Loucy (cell line): ENCODE measurements at regions not wholly inside any gene's neighbourhood (a gene's known extent, or its start where the extent isn't known, plus 50 kb on each side); places are given as distances from the start of the nearest gene placed in this dataset.

Experiments used
- H2AFZ ChIP-seq: fragments of 200-600 bp; sonication (generic); 2 replicates; pipeline ENCODE4 v1.6.0; 2016; ENCODE audit warnings: antibody characterized with exemption, mild to moderate bottlenecking, low read length, moderate library complexity
- H3F3A ChIP-seq: fragments of 200-600 bp; 2 replicates; pipeline ENCODE4 v1.6.0; 2016; ENCODE audit warnings: antibody characterized with exemption, low read depth, mild to moderate bottlenecking
- H3K27me3 ChIP-seq: fragments of 200-600 bp; sonication (generic); 2 replicates; pipeline ENCODE4 v1.6.1; 2014; ENCODE audit warnings: low read length, mild to moderate bottlenecking; ENCODE audit not compliant: insufficient read depth, poor library complexity, severe bottlenecking
- H3K36me3 ChIP-seq: fragments of 200-600 bp; sonication (generic); 2 replicates; pipeline ENCODE4 v1.6.1; 2016; ENCODE audit warnings: low read length; ENCODE audit not compliant: insufficient read depth
- H3K4me1 ChIP-seq: fragments of 200-600 bp; sonication (generic); 2 replicates; pipeline ENCODE4 v1.5.1; 2014; ENCODE audit warnings: low read length, mild to moderate bottlenecking; ENCODE audit not compliant: insufficient read depth, poor library complexity, severe bottlenecking
- H3K4me2 ChIP-seq: fragments of 200-600 bp; sonication (generic); 2 replicates; pipeline ENCODE4 v1.6.0; 2014; ENCODE audit warnings: antibody characterized with exemption, low read length, low read depth, mild to moderate bottlenecking; ENCODE audit not compliant: poor library complexity, severe bottlenecking
- H3K4me3 ChIP-seq: fragments of 200-600 bp; sonication (generic); 2 replicates; pipeline ENCODE4 v1.5.1; 2014; ENCODE audit warnings: low read length, mild to moderate bottlenecking, mixed read lengths; ENCODE audit not compliant: poor library complexity, severe bottlenecking
- H3K79me2 ChIP-seq: fragments of 200-600 bp; sonication (generic); 2 replicates; pipeline ENCODE4 v1.6.1; 2014; ENCODE audit warnings: low read length; ENCODE audit not compliant: insufficient read depth
- H3K9ac ChIP-seq: fragments of 200-600 bp; sonication (generic); 2 replicates; pipeline ENCODE4 v1.6.0; 2014; ENCODE audit warnings: mild to moderate bottlenecking, low read depth, low read length, moderate library complexity; ENCODE audit not compliant: poor library complexity, severe bottlenecking
- H3K9me2 ChIP-seq: fragments of 200-600 bp; sonication (generic); replicated peaks from 2 replicates; pipeline ENCODE4 v1.6.1; 2016; ENCODE audit warnings: low read depth, low read length, mixed read lengths
- H3K9me3 ChIP-seq: fragments of 200-600 bp; sonication (generic); 2 replicates; pipeline ENCODE4 v1.6.1; 2014; ENCODE audit warnings: mild to moderate bottlenecking, antibody characterized with exemption, low read length, low read depth; ENCODE audit not compliant: insufficient read depth
- H4K20me1 ChIP-seq: fragments of 200-600 bp; sonication (generic); 2 replicates; pipeline ENCODE4 v1.6.0; 2014; ENCODE audit warnings: antibody characterized with exemption, low read length, mild to moderate bottlenecking; ENCODE audit not compliant: insufficient read depth, poor library complexity, severe bottlenecking
- CTCF ChIP-seq: fragments of 200-600 bp; sonication (generic); conservative IDR thresholded peaks from 2 replicates; pipeline ENCODE4 v1.5.1; 2014; ENCODE audit warnings: mild to moderate bottlenecking, antibody characterized with exemption, low read length
- EZH2phosphoT487 ChIP-seq: fragments of 200-600 bp; IDR thresholded peaks from 2 replicates; pipeline ENCODE4 v1.6.1; 2018; ENCODE audit warnings: antibody characterized with exemption, mild to moderate bottlenecking, moderate library complexity, borderline replicate concordance

- Histone ChIP-seq H3K4me2 (no peak overlapping the region), H3K27me3 (no peaks in the 10 kb centered on the region), H4K20me1 (no peaks in the 10 kb centered on the region), H3K79me2 (no peaks in the 10 kb centered on the region), H3F3A (no peaks in the 10 kb centered on the region), H2AFZ (no peak overlapping the region), H3K9ac (no peak overlapping the region), H3K36me3 (no peaks in the 10 kb centered on the region), H3K4me3 (no peak overlapping the region), H3K4me1 (no peaks in the 10 kb centered on the region), H3K9me2 (no peaks in the 10 kb centered on the region), H3K9me3 (peaks cover 7% of the 10 kb centered on the region; the same call in 1 of the 2 replicates)
- no peak for TF ChIP-seq CTCF
- TF ChIP-seq EZH2phosphoT487: no peak
Observed at GRCh38 chr17:12605222-12605621, 60.5 kb upstream of the MYOCD start.

- Histone ChIP-seq H3F3A (no peaks in the 10 kb centered on the region), H3K4me2 (no peak overlapping the region), H3K4me3 (no peak overlapping the region), H3K9me3 (no peaks in the 10 kb centered on the region; the same call in 1 of the 2 replicates), H3K27me3 (no peaks in the 10 kb centered on the region), H3K9me2 (no peaks in the 10 kb centered on the region), H3K36me3 (no peaks in the 10 kb centered on the region), H3K9ac (no peak overlapping the region), H3K79me2 (no peaks in the 10 kb centered on the region), H4K20me1 (no peaks in the 10 kb centered on the region), H3K4me1 (no peaks in the 10 kb centered on the region), H2AFZ (no peak overlapping the region)
- TF ChIP-seq CTCF (no peak), EZH2phosphoT487 (no peak)
Observed at GRCh38 chr17:12613566-12613965, 52.1 kb upstream of the MYOCD start.
